HG02588 (cell line): ENCODE measurements at regions not wholly inside any gene's neighbourhood (a gene's known extent, or its start where the extent isn't known, plus 50 kb on each side); places are given as distances from the start of the nearest gene placed in this dataset.
A peak's percentile ranks its signal among the peaks of the same experiment; 100 is the strongest.
"Not testable (repeated sequence)": the region's sequence is repeated elsewhere in the genome, so short reads cannot be mapped to it uniquely, and the experiment has no call there.

Experiments
- ATAC-seq: cut with Tn5 transposase; IDR thresholded peaks from one replicate; pipeline ENCODE4 v1.9.1; 2021; ENCODE audit warnings: mild to moderate bottlenecking, moderate library complexity; ENCODE audit not compliant: unreplicated experiment

- ATAC-seq = no peak
Measured at GRCh38 chr21:22138297-22139016, 1140.2 kb downstream of the NCAM2 start.

- ATAC-seq = no peak
Measured at GRCh38 chr21:22145545-22145944, 1147.3 kb downstream of the NCAM2 start.

- no peak for ATAC-seq
Measured at GRCh38 chr21:22154579-22155274, 1156.5 kb downstream of the NCAM2 start.

GRCh38 chr21:22164912-22165311 lies 1166.7 kb downstream of the NCAM2 start:
- no peak for ATAC-seq

- no peak for ATAC-seq
Measured at GRCh38 chr21:22174746-22175145, 1176.5 kb downstream of the NCAM2 start.

- no peak for ATAC-seq
Measured at GRCh38 chr21:22189278-22189677, 1191.1 kb downstream of the NCAM2 start.

- no peak for ATAC-seq
Measured at GRCh38 chr21:22191581-22191980, 1193.4 kb downstream of the NCAM2 start.

- ATAC-seq = no peak
Measured at GRCh38 chr21:22192766-22193165, 1194.6 kb downstream of the NCAM2 start.

- ATAC-seq = not testable (repeated sequence)
Measured at GRCh38 chr21:22194986-22195385, 1196.8 kb downstream of the NCAM2 start.

GRCh38 chr21:22200378-22201092 lies 1202.3 kb downstream of the NCAM2 start:
- no peak for ATAC-seq

GRCh38 chr21:22201126-22201525 lies 1202.9 kb downstream of the NCAM2 start:
- no peak for ATAC-seq

GRCh38 chr21:22201669-22202068 lies 1203.5 kb downstream of the NCAM2 start:
- ATAC-seq = no peak

GRCh38 chr21:22209304-22209700 lies 1211.1 kb downstream of the NCAM2 start:
- no peak for ATAC-seq

GRCh38 chr21:22211943-22212342 lies 1213.7 kb downstream of the NCAM2 start:
- no peak for ATAC-seq

- peak; percentile 76 for ATAC-seq
Measured at GRCh38 chr21:22223385-22223784, 1225.2 kb downstream of the NCAM2 start.

GRCh38 chr21:22224261-22224660 lies 1226.1 kb downstream of the NCAM2 start:
- ATAC-seq = peak; percentile 68

GRCh38 chr21:22225299-22225698 lies 1227.1 kb downstream of the NCAM2 start:
- ATAC-seq = no peak

GRCh38 chr21:22231013-22231412 lies 1232.8 kb downstream of the NCAM2 start:
- no peak for ATAC-seq

GRCh38 chr21:22235866-22236590 lies 1237.8 kb downstream of the NCAM2 start:
- no peak for ATAC-seq

- no peak for ATAC-seq
Measured at GRCh38 chr21:22244516-22244915, 1246.3 kb downstream of the NCAM2 start.

GRCh38 chr21:22250355-22250754 lies 1252.1 kb downstream of the NCAM2 start:
- no peak for ATAC-seq
